Sciatic nerve (tissue), 2 donors: ENCODE measurements at regions not wholly inside any gene's neighbourhood (a gene's known extent, or its start where the extent isn't known, plus 50 kb on each side); places are given as distances from the start of the nearest gene placed in this dataset.
A peak's percentile ranks its signal among the peaks of the same experiment; 100 is the strongest.

Experiments used
- ATAC-seq: fragments of 200-7000 bp; cut with Tn5 transposase; one replicate; pipeline ENCODE4 v1.9.1; 2020; ENCODE audit warnings: mild to moderate bottlenecking, moderate library complexity
- DNase-seq: peaks from one replicate; pipeline ENCODE4 v3.0.0-alpha.2; 2020; ENCODE audit warnings: low spot score
- intact Hi-C: fragments of 100-400 bp; cut with DNase I; formaldehyde crosslinking; loops from one replicate; pipeline ENCODE4 v1.14.2; 2022
- donor health status: DM: no; HTN: no; CAD: no.
- donor health status: DM: no; HTN: no; CAD: no.

DNA sequence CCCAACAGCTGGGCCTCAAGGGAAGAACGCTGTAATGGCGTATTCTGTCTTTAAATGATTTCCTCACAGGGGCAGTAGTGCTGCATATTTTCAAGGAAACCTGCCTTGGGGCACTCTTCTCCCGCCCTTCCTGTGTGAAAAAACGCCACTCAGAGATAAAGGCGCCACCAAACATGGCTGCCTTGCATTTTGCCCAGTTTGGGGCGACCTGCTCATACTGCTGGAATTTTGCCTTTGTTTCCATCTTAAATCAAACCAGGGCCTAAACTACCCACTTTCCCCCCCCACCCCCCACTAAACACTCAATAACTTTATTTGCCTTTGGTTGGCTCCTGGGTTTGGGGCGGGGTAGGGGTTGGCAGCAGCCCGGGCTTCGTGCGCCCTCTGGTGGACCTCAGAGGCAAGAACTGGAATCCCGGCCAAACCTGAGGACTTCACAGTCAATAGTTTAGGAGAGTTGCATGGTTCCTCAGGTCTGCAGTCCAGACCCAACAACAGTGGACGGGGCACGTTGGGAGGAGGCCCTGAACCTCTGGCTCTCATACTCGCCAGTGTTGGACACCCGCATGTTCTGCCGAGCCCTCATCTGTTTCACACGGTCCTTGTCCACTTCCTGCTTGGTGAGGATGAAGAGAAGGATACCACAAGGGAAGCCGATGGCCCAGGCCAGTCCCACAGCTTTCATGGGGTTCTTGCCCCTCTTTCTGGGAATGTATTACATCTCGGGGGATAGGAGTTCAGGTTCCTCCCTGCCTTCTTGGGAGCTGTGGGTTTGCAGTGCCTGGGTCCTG is 220.1 kb upstream of the STK26 start:
- DNase-seq: peak; percentile 88

GRCh38 chrX:131812847-131813825 is 210.0 kb upstream of the STK26 start:
- ATAC-seq (peak; percentile 94), DNase-seq (peak; percentile 88)
- intact Hi-C loops: no loop called here

More for the DNA sequence above, 220.1 kb upstream of the STK26 start:
- intact Hi-C loops: no loop called here
- peak; percentile 97 for ATAC-seq

DNA sequence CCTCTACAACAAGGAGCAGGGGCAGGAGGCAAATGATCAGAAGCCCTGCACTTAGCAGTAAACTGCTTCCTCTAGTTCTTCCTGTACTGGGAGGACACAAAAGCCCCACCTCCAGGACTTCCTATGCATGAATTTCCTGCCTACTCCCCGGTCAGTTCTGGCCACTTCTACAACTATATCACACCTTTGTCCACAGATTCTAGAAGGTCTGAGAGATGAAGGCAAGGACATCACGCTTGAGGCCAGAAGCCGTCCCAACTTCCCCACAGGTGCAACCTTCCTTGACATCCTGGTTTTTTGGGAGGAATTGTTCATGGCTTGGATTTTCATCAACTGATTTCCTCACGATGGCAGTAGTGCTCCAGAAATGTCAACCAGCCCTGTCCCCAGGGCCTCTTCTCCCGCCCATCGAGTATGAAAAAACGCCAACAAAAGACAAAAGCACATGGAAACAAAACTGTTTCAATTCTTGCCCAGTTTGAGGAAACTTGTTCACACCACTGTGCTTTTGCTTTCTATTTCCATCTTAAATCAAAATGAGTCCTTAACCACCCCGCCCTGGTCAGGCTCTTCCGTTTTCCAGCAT is 206.5 kb upstream of the STK26 start:
- ATAC-seq: peak; percentile 93
- peak; percentile 89 for DNase-seq
- intact Hi-C loops: no loop called here

GRCh38 chrX:131818297-131818936 is 204.7 kb upstream of the STK26 start:
- intact Hi-C loops: no loop called here
- ATAC-seq (no peak), DNase-seq (no peak)

DNA sequence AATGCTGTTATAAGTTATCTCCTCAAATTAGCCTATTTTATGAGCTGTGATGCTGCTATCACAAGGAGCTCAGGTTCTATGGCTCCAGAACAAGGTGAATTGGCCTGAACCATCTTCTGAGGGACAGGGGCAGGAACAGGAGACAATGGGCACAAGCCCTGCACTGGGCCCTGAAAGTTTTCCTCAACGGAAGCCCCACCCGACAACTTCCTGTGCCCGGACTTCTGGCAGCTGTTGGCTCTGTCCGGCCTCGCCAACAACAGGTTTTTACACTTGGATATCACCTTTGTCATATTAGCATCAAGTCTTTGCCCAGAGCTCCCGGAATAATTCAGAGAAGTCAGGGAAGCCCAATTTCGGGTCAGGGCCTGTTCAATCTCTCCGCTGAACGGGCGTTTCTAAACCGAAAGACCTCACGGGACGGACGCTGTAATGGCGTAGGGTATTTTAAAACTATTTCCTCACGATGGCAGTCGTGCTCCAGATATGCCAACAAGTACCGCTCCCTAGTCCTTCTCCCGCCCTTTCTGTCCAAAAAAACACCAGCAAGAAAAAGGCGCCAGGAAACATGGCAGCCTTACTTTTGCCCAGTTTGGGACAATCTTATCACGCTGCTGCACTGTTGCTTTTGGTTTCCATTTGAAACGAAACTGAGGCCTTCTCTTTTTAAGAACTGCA is 201.0 kb upstream of the STK26 start:
- intact Hi-C loops: no loop called here
- peak; percentile 84 for DNase-seq
- ATAC-seq: peak; percentile 96

GRCh38 chrX:131826572-131826971 is 196.5 kb upstream of the STK26 start:
- intact Hi-C loops: no loop called here
- no peak for ATAC-seq
- no peak for DNase-seq

- no peak for DNase-seq
- intact Hi-C loops: no loop called here
- ATAC-seq: no peak
Observed at GRCh38 chrX:131827935-131828334, 195.2 kb upstream of the STK26 start.

GRCh38 chrX:131828482-131828881 is 194.6 kb upstream of the STK26 start:
- intact Hi-C loops: no loop called here
- DNase-seq (no peak), ATAC-seq (no peak)

GRCh38 chrX:131830400-131831184 is 192.5 kb upstream of the STK26 start:
- intact Hi-C loops: no loop called here
- DNase-seq (peak; percentile 86), ATAC-seq (peak; percentile 97)

DNA sequence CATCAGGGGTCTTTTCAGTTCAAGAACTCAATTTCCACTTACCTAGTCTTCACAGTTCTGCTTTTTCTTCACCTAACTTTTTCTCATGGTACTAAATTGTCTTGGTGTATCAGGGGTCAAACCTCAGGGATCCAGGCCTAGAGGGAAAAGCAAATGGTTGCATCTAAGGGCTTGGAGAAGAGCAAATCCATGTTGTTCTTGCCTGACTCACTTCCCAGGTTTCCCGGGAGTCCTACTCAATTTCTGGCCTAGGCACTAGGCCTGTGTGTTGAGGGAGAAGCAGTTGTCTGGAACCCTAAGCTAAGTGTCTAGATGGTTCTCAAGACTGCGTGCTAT is 191.9 kb upstream of the STK26 start:
- intact Hi-C loops: no loop called here
- ATAC-seq: peak; percentile 51
- no peak for DNase-seq

DNA sequence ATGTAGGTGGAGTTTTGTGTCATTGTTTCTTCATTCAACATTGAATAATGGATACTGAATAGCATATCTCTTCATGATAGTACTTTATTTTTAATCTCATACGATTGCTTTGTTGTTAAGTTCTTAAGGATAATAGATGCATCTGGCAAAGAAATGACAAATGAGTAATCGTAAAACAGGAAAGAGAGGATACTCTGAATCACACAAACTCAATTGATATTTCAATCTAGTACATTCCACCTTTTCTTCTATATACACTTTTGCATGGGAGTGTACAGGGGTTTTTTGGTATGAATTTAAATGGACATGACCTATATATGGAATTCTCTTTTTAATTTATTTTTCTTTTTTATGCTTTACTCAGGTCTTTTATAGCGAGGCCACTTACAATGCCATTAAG is 186.9 kb upstream of the STK26 start:
- ATAC-seq (no peak), DNase-seq (no peak)
- intact Hi-C loops: no loop called here

DNA sequence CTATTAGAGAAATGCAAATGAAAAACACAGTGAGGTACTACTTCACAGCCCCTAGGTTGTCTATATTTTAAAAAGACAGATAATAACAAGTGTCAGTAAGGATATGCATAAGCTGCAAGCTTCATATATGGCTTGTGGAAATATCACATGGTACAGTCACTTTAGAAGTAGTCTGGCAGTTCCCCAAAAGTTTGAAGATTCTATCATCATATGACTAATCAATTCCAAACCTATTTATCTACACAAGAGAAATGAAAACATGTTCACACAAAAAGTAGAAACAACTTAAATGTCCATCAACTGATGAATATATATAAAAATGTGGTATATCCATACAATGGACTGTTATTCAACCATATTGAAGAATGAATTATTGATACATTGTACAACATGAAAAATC is 185.8 kb upstream of the STK26 start:
- DNase-seq (no peak), ATAC-seq (no peak)
- intact Hi-C loops: no loop called here

DNA sequence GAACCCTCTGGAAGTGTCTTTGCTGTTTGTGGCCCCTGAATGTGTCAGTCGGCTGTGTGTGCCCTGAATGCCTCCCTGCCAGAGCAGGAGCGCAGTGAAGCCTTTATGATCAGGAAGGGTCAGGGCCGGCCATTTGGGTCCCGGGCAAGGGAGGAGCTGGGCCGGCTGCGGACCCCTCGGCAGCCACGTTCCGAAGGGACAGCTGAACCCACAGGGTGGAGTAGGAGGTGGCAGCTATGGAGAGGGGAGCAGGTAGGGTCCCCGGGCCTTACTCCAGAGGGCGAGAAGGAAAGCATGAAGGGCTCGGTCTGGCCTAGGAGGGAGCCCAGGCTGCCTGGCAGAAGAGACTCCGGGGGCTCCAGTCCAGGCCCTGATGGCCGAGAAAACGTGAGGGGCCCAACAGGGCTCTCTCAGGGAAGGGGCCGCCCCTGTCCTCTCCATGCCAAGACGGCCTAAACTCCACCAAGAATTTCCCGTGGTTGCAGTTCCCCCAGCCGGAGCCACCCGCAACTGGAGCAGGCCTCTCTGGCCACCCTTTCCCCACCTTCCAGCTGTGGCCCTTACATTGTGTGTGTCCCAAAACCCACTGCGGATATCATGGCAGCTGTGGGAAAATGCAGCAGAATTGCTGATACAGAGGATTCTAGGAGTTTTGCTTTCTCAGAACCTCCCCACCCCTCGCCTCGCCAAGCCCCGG is 182.2 kb upstream of the STK26 start:
- ATAC-seq (peak; percentile 28), DNase-seq (no peak)
- intact Hi-C loops: no loop called here

- intact Hi-C loops: no loop called here
- no peak for DNase-seq
- peak; percentile 76 for ATAC-seq
Observed at GRCh38 chrX:131841496-131842437, 181.3 kb upstream of the STK26 start.

DNA sequence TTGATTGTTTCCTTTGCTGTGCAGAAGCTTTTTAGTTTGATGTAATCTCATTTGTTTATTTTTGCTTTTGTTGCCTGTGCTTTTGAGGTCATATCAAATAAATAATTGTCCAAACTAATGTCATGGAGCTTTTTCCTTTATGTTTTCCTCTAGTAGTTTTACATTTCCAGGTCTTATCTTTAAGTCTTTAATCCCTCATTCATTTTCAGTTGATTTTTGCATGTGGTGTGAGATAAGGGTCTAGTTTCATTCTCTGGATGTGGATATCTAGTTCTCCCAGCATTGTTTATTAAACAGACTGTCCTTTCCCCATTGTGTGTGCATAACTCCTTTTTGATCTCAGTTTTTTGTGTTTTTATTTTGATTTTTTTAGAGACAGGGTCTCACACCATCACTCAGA is 179.1 kb upstream of the STK26 start:
- DNase-seq (no peak), ATAC-seq (no peak)
- intact Hi-C loops: no loop called here

DNA sequence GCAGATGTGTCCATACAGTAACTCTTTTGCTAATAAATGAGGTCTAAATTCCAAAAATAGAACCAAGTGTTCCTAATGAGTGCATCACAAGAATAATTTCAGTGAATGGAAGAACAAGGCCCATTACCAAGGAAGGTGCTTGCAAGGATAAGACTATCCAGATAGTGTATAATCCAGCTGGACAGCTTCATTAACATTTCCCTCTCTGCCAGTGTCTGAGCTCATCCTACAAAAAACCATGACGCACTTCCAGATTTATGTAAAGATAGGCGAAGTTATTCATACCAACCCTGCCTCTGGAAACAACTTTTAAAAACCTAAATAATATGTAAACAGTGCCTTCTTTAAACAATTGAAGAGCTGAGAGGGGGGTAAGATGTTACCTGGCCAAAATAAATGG is 177.9 kb upstream of the STK26 start:
- DNase-seq: no peak
- intact Hi-C loops: no loop called here
- no peak for ATAC-seq
